Adrenal gland (tissue), 9 donors: ENCODE measurements at regions not wholly inside any gene's neighbourhood (a gene's known extent, or its start where the extent isn't known, plus 50 kb on each side); places are given as distances from the start of the nearest gene placed in this dataset.
"Not testable (repeated sequence)": the region's sequence is repeated elsewhere in the genome, so short reads cannot be mapped to it uniquely, and the experiment has no call there.

Experiments used
- DNase-seq, 7 donors: peaks; one replicate each; pipeline ENCODE4 v3.0.0-alpha.2; 2019 to 2020
- H3K27ac ChIP-seq, 5 donors: fragments of 200-600 bp; sonication (generic) in 4 of 5; 1 replicate in 3 of 5; 2 replicates in 2 of 5; pipeline versions ENCODE4 v1.5.1 to v1.8.0; 2016 to 2020; ENCODE audit warnings: mild to moderate bottlenecking in 1 of 5
- H3K27me3 ChIP-seq: fragments of 200-600 bp; 2 replicates; pipeline ENCODE4 v1.8.0; 2021
- H3K36me3 ChIP-seq, 2 donors: fragments of 200-600 bp; replicated peaks in 1 of 2; 1 replicate in 1 of 2; 2 replicates in 1 of 2; pipeline versions ENCODE4 v1.5.1 to v1.8.0; 2018 to 2022
- H3K4me1 ChIP-seq, 2 donors: fragments of 200-600 bp; replicated peaks in 1 of 2; 1 replicate in 1 of 2; 2 replicates in 1 of 2; pipeline versions ENCODE4 v1.5.1 to v1.8.0; 2018 to 2021
- H3K4me3 ChIP-seq, 4 donors: fragments of 200-600 bp; sonication (generic) in 3 of 4; one replicate each; pipeline ENCODE4 v1.5.1; 2016 to 2018
- H3K9me3 ChIP-seq, 3 donors: fragments of 200-600 bp; sonication (generic) in 1 of 3; replicated peaks in 1 of 3; 1 replicate in 2 of 3; 2 replicates in 1 of 3; pipeline versions ENCODE4 v1.5.1 to v1.8.0; 2016 to 2021
- WGBS, 4 donors: extraction: QIAGEN DNeasy Blood & Tissue Kit in 2 of 4; methylation state at CpG; one replicate each; pipeline versions ENCODE4 v1.1.5 to v1.1.7; 2013 to 2017; 5-methylcytosine and 5-hydroxymethylcytosine counted together
- intact Hi-C, 2 donors: fragments of 100-400 bp; cut with DNase I; formaldehyde crosslinking; loops; one replicate each; pipeline versions ENCODE4 v1.14.1 to v1.15.0; 2022 to 2023
- TF ChIP-seq, protein P1 (sequence below), 6 experiments: fragments of 450-650 bp in 4 of 6; fragments of 200-600 bp in 2 of 6; sonication (generic) in 1 of 6; IDR thresholded peaks; 1 replicate in 5 of 6; 2 replicates in 1 of 6; pipeline versions ENCODE4 v1.5.1 to v1.8.0; 2016 to 2021; ENCODE audit warnings: antibody characterized with exemption in 6 of 6, mild to moderate bottlenecking in 2 of 6, moderate library complexity in 1 of 6
- donor health status: healthy with polysubstance abuse.
- donor health status: Bipolar disorder and iron deficiency.
- donor health status: DM: yes; HTN: yes; CAD: no.
- donor health status: DM: no; HTN: no; CAD: no.
- donor health status: DM: no; HTN: no; CAD: no.

DNA sequence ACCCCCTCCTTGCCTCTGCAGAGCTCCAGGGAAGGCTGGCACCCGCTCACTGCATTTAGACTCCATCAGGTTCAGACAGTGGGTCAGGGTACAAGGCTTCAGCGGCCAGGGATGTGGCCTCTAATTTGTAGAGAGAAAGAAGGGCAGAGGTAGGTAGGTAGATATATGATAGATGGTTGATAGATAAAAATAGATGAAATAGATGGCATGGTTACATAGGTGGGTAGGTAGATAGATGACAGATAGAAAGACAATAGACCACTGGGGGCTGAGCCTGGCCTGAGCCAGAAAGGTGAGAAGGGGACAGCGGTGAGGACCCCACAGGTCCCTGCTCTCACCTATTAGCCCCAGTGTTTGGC lies 126.6 kb downstream of the METRNL start:
- intact Hi-C loops, H3K27me3 ChIP-seq, H3K4me1 ChIP-seq, H3K36me3 ChIP-seq, DNase-seq, H3K9me3 ChIP-seq, H3K4me3 ChIP-seq, H3K27ac ChIP-seq: not testable (repeated sequence)
- TF ChIP-seq, protein P1, sequence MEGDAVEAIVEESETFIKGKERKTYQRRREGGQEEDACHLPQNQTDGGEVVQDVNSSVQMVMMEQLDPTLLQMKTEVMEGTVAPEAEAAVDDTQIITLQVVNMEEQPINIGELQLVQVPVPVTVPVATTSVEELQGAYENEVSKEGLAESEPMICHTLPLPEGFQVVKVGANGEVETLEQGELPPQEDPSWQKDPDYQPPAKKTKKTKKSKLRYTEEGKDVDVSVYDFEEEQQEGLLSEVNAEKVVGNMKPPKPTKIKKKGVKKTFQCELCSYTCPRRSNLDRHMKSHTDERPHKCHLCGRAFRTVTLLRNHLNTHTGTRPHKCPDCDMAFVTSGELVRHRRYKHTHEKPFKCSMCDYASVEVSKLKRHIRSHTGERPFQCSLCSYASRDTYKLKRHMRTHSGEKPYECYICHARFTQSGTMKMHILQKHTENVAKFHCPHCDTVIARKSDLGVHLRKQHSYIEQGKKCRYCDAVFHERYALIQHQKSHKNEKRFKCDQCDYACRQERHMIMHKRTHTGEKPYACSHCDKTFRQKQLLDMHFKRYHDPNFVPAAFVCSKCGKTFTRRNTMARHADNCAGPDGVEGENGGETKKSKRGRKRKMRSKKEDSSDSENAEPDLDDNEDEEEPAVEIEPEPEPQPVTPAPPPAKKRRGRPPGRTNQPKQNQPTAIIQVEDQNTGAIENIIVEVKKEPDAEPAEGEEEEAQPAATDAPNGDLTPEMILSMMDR (IDR thresholded peaks at IDR 0.05) = peak in 1 of 6 experiments; percentile 12
- 94 to 100% (median 98%) methylated on average over 2 to 3 of the region's 3 CpGs for WGBS, 4 donors

DNA sequence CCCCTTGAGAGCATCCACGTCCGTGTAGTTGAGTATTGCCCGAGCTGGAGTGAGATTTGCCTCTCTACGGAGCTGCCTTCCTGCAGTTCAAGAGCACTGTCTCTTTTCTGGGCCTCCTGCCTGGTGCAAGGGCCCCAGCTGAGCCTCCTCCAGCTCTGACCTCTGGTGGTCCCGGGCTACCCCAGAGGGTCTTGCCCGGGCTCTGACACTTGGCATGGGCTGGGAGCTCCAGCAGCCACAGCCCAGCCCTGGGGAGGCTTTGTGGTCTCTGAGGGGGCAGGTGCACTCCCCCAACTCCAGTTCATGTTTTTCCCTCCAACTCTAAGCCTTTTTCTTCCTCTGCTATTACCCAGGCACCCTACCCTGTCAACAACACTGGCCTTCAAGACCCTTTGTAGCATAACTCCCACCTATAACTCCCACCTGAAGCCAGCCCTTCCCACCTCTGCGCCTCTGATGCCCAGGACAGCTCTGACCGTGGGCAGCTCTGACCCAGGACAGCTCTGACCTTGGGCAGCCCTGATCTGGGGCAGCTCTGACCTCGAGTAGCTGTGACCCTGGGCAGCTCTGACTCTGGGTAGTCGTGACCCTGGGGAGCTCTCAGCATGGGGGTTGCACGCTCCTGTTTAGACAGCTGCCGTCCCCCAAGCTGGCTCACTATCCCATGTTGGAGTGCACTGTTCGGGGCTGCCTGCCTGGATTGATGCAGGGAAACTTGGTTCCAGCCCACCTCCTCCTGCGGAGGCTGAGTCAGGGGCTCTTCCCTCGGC lies 127.6 kb downstream of the METRNL start:
- H3K9me3 ChIP-seq, H3K36me3 ChIP-seq, H3K4me1 ChIP-seq, H3K27me3 ChIP-seq, H3K4me3 ChIP-seq, intact Hi-C loops, H3K27ac ChIP-seq: not testable (repeated sequence)
- 40 to 67% (median 65%) methylated on average over 2 to 9 of the region's 15 CpGs for WGBS, 4 donors
- DNase-seq = peak in 4 of 7 donors; percentile 6 to 38 (median 14)

DNA sequence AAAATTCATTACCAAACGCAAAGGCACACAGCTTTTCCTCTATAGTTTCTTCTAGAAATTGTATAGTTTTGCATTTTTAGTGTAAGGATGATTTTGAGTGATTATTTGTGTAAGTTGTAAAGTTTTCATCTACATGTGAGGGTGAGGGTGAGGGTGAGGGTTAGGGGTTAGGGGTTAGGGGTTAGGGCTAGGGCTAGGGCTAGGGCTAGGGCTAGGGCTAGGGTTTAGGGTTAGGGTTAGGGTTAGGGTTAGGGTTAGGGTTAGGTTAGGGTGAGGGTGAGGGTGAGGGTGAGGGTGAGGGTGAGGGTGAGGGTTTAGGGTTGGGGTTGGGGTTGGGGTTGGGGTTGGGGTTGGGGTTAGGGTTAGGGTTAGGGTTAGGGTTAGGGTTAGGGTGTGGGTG lies 167.6 kb downstream of the METRNL start:
- WGBS, 4 donors = 43 to 50% methylated on average over 1 of the region's 1 CpG; no CpG with 5 or more reads in 2 of the 4 donors
- H3K4me1 ChIP-seq, H3K9me3 ChIP-seq, H3K27ac ChIP-seq, H3K36me3 ChIP-seq, H3K4me3 ChIP-seq, intact Hi-C loops, H3K27me3 ChIP-seq: not testable (repeated sequence)
- peak in 6 of 7 donors; percentile 20 to 80 (median 48) for DNase-seq
